Stimulated activated CD4-positive, alpha-beta T cell treated with anti-CD3 and anti-CD28 coated beads, TNF-alpha, amount 100 ng/mL, for 4 hours (primary cell): ENCODE measurements at regions not wholly inside any gene's neighbourhood (a gene's known extent, or its start where the extent isn't known, plus 50 kb on each side); places are given as distances from the start of the nearest gene placed in this dataset.

ENCODE experiments used
- DNase-seq, 3 experiments: peaks; one replicate each; pipeline ENCODE4 v3.0.0-alpha.2; 2020; ENCODE audit warnings: low read depth in 3 of 3

- DNase-seq, result no peak
Observed at GRCh38 chr6:145475794-145476396, 259.4 kb downstream of the EPM2A start.

DNA sequence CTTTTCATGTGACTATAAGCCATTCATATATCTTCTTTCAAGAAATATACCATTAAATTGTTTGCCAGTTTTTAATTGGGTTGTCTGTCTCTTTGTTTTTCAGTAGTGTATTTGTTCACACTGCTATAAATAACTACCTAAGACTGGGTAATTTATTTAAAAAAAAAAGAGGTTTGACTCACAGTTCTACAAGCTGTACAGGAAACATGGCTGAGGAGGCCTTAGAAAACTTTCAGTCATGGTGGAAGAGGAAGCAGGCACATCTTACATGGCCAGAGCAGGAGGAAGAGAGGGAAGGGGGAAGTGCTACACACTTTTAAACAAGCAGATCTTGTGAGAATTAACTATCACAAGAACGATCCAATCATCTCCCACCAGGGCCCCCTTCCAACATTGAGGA is 255.3 kb downstream of the EPM2A start:
- DNase-seq, result no peak

DNA sequence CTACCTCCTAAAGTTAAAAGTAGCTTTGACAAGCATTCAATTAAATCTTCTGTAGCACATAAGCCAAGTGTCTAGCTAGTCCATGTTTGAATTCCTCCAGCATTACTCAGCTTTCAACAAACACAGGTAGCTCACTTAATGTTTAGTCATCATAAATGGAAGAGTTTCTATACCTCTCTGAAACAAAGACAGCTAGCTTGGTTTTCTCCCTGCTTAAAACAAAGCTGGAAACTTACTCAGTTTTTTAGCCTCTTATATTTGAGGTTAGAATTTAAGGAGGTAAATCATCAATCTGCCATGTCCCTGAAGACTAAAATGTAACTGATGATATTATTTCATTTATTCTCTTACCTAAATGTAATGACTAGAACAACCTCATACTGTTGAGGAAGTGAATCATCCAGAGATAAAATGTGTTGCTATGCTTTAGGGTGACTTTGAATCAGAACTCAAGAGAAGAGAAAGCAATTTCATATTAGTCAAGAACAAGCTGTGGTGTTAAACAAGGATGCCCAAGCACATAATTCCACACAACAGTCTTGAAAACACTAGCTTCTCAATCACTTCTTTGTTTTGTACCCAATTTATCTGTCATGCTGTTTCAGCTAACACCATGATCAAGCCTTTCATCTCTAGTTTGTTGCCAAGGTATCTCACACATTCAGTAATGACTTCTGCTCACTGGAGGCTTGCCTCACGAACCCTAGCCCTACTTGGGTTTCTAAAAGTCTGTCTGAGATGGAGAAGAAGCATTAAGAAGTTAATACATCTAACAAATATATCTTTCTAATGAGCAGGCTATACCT is 251.9 kb downstream of the EPM2A start:
- no peak for DNase-seq

DNA sequence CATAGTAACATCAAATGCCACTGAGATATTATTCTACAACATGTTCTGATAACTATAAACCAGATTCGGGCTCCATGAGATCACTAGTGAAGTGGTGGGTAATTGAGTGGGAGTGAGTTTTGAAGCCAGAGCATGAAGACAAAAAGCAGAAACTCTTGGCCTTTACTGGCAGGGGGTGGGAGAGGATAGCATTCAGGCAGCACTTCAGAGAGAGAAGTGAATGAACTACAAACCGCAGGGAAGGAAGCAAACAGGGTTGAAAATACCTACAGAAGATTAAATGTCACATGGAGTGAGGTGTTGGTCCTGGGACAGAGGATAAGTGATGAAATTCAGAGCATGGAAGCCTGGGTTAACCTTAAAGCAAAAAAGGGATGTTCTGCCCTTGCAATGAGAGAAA is 250.0 kb downstream of the EPM2A start:
- no peak for DNase-seq

- no peak for DNase-seq
Observed at GRCh38 chr6:145486306-145486705, 249.0 kb downstream of the EPM2A start.

GRCh38 chr6:145489583-145489982 is 245.7 kb downstream of the EPM2A start:
- DNase-seq, result no peak

GRCh38 chr6:145490068-145490467 is 245.3 kb downstream of the EPM2A start:
- no peak for DNase-seq

DNA sequence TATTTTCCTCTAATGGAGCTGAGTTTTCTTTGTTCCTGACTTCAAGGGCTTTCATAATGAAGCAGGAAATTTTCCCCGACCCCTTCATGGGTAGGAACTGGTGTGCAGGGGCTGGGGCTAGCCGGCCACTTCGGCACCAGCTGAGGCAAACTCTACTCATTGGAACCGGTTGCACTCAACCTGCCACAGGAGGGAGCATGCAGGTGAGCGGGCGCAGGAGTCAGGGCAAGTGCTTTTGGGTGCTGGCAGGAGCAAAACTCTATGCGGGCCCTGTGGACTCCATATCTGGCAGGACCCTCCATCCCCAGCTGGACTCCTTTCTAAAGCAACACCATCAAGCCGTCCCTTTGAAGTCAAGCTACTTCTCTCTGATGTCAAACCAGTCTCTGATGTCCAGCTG is 244.2 kb downstream of the EPM2A start:
- DNase-seq, result no peak

DNA sequence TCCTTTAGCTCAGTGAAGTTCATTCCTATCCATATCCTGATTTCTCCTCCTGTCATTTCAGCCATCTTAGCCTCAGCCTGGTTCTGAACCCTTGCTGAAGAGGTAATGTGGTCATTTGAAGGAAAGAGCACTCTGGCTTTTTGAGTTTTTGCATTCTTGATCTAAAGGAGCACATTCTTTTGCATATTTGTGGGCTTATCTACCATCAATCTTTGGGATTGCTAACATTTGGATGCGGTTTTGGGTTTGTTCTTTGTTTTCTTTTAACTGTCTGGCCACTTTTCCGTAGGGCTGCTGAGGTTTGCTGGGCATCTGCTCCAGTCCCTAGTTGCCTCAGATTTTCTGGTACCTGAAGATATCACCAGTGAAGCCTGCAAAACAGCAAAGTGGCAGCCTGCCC is 238.3 kb downstream of the EPM2A start:
- DNase-seq, result no peak

DNA sequence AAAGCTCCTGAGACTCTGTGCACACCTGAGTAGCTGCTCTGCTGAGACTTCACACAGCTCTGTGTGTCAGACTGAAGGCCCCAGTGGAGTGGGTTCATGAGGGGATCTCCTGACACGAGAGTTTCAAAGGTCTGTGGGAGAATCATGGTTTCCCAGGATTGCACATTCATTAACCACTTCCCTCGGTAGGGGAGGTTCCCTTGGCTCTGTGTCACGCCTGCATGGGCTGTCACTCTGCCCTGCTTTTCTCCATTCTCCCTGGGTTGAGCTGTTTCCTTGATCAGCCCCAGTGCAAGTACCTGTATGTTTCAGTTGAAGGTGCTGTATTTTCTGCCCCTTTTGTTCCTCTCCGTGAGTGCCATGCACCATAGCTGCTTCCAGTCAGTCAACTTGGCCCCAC is 236.9 kb downstream of the EPM2A start:
- DNase-seq, result no peak

- DNase-seq, result no peak
Observed at GRCh38 chr6:145502416-145502815, 232.9 kb downstream of the EPM2A start.

- no peak for DNase-seq
Observed at GRCh38 chr6:145506136-145506535, 229.2 kb downstream of the EPM2A start.

GRCh38 chr6:145506565-145506964 is 228.8 kb downstream of the EPM2A start:
- no peak for DNase-seq

DNA sequence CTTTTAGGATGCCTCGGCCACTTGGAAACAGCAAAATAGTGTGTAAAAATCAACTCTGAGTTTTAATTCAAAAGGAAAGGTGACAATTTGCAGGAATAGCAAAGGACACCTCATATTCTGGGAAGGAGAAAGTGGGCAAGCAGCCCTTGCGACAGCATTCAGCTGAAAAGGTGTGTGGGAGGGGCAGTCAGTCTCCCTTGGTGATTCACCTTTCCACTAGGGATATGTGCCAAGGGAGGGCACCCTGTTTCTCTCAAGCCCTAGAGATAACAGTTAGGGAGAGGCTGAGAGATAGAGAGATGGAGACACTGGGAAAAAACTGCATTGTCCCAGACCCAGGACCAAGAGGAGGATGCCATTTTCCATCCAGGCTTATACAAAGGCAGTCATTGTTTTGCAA is 228.1 kb downstream of the EPM2A start:
- no peak for DNase-seq

- no peak for DNase-seq
Observed at GRCh38 chr6:145508107-145508506, 227.2 kb downstream of the EPM2A start.

DNA sequence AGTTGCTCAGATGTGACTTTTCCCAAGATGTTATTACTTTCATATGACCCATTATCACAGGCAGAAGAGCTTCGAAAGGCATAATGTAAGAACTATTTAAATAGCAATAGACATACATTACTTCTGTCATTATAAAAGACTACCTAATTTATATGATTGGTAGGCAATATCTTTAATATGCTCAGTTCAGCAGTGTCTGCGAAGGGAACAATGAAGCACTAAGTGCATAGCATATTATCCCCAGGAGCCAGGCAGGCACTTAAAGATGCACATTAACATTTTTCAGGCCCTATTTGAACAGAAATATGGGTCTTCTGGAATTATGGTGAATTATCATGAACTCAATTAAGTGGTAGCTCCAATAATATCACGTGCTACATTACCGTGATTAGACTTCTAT is 217.8 kb downstream of the EPM2A start:
- no peak for DNase-seq

GRCh38 chr6:145525038-145525437 is 210.3 kb downstream of the EPM2A start:
- no peak for DNase-seq

- no peak for DNase-seq
Observed at GRCh38 chr6:145529582-145529981, 205.7 kb downstream of the EPM2A start.

- no peak for DNase-seq
Observed at GRCh38 chr6:145530454-145530853, 204.9 kb downstream of the EPM2A start.

- no peak for DNase-seq
Observed at GRCh38 chr6:145531032-145531431, 204.3 kb downstream of the EPM2A start.

DNA sequence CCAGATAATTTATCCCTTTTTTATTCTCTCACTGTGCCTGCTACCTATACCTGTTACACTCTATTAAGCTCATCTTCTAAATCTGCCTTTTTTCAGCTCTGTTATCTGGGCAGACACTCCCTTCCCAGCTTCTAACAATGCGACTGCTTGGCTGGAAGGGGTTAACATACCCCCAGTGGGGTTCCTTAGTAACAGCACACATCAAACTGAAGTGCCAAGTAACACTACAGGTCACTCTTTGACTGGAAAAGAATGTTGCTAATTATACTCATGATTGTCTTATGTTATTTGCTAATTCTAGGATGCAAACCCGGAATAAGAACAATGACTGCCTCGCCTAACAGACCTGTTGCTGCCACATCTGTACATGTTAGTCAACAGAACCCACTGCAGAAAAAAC is 203.5 kb downstream of the EPM2A start:
- DNase-seq, result no peak

GRCh38 chr6:145532361-145532760 is 203.0 kb downstream of the EPM2A start:
- no peak for DNase-seq

DNA sequence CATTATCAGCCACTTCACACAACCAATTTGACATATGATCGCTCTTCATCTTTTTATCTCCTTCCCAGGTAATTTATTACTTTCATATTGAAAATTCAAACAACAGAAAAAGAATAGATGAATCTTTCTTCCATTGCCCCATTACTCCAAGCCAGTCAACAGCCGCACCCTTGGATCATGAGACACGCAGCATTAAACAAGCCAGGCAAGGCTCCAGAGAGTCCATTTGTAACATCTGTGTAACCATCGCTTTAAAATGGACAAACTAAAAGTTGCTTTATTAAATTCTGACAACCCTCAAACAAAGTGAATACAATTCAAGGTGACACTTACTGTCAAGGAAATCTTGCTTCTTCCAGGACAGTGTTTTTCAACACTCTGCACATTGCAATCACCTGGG is 200.3 kb downstream of the EPM2A start:
- no peak for DNase-seq

DNA sequence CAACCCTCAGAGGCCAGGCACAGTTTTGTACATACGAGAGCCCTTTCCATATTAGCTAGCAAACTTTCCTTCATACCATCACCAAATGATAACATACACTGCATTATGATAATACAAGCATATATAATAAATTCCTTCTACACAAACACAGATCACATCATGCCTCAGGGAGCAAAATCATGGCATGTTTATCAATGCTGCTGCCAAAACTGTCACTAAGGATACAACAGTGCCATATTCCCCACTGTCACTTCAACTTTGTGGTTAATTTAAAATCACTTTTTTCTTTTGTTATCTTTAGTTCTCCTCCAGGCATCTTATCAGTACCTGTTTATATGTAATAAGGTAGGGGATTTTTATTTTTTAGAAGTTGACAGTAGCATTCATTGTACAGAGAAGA is 196.3 kb downstream of the EPM2A start:
- no peak for DNase-seq
